ENCODE measurements at regions not wholly inside any gene's neighbourhood (a gene's known extent, or its start where the extent isn't known, plus 50 kb on each side); places are given as distances from the start of the nearest gene placed in this dataset.
"Not testable (repeated sequence)": the region's sequence is repeated elsewhere in the genome, so short reads cannot be mapped to it uniquely, and the experiment has no call there.

DNA sequence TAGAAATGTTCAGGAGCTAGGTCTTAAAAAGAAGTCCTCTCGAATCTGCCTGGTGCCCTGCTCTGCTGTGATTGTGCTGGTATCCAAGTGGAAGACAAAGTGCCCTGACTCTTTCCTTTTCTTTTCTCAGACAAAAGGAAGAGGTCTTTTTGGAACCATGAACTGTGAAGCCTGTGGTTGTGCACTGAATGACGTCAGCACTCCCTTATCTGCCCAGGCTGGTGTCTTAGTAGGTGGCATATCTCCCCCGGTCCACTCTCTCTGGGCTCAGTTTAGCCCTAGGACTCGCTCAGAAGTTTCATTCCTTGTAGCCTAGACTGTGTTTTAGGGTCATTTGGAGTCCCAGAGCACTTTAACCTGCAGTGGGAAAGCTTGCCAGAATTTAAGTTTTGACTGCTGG, 400.3 kb upstream of the CT83 start:
- no peak for ATAC-seq

DNA sequence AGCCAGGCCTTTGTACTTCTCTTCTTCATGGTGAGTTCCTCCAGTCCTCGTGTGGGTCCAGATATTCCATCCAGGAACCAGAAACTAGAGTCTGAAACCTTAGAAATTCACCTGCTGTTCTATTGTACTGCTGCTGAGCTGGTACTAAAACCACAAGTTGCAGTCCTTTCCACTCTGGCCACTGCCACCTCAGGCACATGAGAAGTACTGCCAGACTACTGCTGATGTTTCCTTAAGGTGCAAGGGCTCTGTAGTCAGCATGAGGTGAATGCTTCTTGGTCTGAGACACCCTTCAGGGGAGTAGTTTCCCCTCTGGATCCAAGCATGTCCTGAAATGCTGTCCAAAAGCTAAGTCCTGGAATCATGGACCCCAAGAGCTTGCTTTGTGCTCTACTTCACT, 399.6 kb upstream of the CT83 start:
- ATAC-seq: no peak

DNA sequence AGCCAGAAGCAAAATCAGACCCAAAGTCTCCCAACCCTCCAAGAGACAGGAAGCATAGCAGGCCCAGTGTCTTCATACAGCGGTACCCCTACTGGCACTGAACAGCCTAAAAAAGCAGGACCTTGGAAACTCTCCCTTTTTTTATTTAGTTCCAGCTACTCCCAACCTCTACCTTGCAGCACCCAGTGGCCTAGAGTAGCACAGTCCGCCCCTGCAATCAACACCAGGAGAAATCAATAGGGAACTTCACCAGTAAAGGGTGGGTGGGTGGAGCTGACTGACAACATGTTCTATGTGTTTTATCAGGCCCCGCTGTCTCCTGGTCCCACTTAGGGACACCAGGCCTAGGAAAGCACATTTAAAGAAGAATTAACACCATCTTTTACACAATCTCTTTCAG, 378.5 kb upstream of the CT83 start:
- no peak for ATAC-seq

DNA sequence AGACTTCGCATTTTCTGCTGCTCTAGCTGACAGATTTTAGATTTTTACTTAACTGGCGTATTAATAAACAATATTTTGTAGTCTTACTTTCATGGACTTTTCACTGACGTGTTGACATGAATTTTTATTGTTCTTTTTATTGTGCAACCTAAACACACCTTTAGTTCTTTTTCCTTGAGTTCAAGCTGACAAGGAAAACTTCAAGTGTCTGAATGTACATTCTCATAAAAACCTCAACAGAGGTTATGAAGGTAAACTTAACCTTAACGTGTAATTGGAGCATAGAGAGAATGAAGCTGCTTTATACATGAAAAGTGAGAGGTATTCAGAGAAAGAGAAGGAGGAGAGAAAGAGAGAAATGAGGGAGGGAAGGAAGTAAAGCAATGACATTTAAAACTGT, 364.3 kb upstream of the CT83 start:
- ATAC-seq: no peak

DNA sequence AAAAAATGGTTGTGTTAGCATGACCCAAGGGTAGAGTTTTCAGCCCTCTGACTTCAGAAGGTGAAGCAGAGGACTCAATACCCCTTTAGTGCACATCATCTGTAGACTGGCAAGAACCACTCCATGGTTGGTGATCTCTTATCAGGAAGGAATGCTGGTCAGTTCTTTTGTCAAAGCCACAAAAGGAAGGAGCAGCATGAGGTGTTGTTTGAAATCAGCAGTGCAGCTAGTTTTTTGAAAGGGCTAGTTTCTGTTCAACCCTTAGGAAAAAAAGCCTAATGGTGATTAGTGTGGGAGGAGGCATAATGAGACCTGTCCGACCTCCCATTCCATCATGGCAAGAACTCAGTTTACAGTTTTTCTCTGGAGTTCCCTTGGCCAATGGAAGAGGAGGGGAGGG, 362.0 kb upstream of the CT83 start:
- ATAC-seq: no peak

DNA sequence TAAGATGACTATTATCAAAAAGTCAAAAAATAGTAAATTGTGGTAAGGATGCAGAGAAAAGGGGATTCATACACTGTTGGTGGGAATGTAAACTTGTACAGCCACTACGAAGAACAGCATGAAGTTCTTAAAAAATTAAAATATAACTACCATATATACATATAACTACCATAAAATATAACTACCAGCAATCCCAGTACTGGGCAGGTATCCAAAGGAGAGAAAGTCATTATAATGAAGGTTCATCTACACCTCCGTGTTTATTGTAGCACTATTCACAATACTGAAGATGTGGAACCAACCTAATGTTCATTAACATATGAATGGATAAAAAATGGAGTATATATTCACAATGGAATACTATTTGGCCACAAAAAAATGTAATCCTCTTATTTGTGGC, 360.9 kb upstream of the CT83 start:
- ATAC-seq: no peak

GRCh38 chrX:116806288-116806802, 343.6 kb upstream of the CT83 start:
- ATAC-seq: no peak

DNA sequence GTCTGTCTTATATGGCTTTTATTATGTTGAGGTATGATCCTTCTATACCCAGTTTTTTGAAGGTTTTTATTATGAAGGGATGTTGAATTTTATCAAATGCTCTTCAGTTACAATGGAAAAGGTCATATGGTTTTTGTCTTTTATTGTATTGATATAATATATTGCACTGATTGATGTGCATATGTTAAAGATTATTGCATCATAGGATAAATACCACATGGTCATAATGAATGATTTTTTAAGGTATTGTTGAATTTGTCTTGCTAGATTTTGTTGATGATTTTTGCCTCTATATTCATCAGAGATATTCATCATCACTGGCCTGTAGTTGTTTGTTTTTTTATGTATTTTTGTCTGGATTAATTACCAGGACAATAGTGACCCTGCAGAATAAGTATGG, 339.2 kb upstream of the CT83 start:
- no peak for ATAC-seq

DNA sequence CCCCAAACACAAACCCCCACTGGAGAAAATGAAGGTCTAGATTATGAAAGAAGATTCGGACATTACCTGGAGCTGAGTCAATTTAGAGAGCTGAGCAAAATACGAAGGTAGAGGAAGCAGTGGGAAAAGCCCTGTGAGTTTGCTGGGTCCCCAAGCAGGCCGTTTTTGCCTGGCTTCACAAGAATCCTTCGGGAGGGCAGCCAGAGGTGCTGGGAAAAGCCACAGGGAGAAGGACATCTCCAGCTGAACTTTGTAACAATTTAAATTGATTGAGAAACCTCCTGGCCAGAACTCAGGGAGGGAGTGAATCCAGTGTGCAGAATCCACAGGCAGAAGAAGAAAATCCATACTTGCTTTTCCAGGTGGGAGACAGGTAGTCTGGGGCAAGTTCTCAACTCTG, 319.1 kb upstream of the CT83 start:
- no peak for ATAC-seq

GRCh38 chrX:116757491-116757890, 294.7 kb upstream of the CT83 start:
- ATAC-seq: no peak

DNA sequence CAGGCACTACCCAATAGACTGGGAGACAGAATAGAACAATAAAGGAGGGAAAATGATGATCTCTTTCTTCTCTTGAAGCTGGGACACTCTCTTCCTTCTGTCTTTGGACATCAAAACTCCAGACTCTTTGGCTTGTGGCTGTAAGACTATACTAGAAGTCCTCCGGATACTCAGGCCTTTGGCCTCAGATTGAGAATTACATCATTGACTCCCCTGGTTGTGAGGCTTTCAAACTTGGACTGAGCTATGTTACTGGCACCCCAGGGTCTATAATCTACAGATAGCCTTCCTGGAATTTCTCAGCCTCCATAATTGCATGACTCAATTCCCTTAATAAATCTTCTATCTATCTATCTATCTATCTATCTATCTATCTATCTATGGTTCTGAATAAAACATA, 294.2 kb upstream of the CT83 start:
- no peak for ATAC-seq

DNA sequence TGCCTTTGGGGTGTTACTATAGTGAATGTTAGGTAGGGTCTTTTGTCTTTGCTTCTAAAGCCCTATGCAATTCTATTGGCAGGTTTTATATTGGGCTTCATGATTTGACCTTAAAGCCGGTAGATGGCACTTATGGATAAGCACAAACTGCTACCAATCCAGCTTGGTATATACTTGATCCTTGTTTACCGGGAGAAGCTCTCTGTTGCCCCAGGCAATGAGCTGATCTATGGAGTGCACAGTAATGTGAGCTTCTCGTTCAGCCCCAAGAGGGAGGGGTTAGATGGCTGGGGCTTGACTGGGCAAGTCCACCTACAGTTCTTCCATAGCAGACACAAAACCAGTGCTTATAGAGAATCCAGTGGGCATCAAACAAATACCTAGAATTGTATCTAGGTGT, 287.2 kb upstream of the CT83 start:
- ATAC-seq: peak; percentile 69

- no peak for ATAC-seq
Measured at GRCh38 chrX:116732214-116732613, 269.4 kb upstream of the CT83 start.

DNA sequence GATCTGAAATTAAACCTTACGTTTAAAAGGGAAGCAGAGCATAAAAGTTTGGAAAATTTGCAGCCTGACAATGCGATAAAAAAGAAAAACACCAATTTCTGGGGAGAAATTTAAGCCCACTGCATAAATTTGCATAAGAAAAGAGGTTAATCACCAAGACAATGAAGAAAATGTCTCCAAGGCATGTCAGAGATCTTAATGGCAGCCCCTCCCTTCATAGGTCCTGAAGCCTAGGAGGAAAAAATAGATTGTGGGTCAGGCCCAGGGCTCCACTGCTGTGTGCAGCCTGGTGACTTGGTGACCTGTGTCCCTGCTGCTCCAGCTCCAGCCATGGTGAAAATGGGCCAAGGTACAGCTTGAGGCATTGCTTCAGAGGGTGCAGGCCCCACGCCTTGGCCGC, 264.0 kb upstream of the CT83 start:
- no peak for ATAC-seq

GRCh38 chrX:116694046-116694445, 231.3 kb upstream of the CT83 start:
- ATAC-seq: no peak

GRCh38 chrX:116679544-116679943, 216.8 kb upstream of the CT83 start:
- not testable (repeated sequence) for ATAC-seq

- no peak for ATAC-seq
Measured at GRCh38 chrX:116667346-116668134, 204.8 kb upstream of the CT83 start.

GRCh38 chrX:116657071-116657470, 194.3 kb upstream of the CT83 start:
- ATAC-seq: no peak

GRCh38 chrX:116628464-116628863, 165.7 kb upstream of the CT83 start:
- no peak for ATAC-seq

DNA sequence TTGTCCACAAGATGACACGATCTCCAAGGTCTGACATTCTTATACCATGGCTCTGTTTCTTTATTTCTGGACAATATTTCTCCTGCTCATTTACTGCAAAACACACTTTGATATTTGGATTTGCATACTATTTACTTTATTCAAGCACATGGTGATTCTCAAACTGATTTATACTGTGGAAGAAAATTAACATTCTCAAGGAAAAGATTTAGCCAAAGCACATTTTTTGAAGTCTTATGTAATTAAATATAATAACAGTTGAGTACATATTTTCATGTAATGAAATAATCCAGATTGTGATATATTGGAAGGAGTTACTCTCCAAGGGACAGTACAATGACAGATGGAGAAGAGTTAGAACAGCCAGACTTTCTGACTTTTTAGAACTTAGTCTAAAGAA, 155.8 kb upstream of the CT83 start:
- ATAC-seq: no peak

DNA sequence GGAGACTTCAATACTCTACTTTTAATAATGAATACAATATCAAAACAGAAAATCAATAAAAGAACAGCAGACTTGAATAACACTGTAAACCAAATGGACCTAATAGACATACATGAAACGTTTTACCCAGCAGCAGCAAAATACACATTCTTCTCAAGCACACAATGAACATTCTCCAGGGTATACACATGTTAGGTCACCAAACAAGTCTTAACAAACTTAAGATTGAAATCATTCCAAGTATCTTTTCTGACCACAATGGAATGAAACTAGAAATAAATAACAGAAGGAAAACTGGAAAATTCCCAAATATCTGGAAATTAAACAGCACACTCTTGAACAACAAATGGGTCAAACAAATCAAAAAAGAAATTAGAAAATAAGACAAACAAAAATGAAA, 145.0 kb upstream of the CT83 start:
- no peak for ATAC-seq

DNA sequence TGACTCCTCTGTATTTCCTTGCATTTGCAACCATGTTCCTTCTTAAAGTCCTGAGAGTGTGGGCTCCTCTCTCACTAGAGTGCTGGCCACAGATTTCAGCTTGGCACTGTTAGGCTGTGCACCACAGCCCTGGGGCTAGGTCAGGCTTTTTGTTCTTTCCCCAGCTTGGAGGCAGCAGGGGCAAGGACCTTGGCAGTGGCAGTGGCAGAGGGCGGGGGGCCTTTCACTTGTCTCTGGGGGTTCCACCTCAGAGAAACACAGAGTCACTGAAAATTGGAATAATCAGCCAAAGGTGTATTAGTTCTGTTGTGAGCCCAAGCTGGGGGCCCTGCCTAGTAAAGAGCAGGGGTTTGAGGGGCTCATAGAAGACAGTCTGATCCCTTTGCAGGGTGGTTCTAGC, 142.8 kb upstream of the CT83 start:
- no peak for ATAC-seq

DNA sequence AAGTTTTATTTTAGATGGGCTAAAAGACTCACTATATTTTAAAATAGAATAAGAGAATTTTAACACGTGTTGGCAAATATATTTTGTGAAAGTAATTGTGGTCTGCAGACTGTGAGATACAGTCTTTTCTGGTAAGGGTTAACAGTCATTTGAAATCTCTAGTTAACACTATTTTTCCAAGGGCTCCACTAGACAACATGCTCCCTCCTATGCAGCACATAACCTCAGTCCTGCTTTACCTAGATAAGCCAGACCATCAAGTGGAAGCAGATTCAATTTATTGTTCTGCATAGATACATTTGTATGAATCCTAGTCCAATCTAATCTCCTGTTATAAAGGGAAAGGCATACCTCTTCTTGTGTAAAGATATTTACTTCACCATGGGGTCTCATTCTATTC, 133.2 kb upstream of the CT83 start:
- ATAC-seq: no peak
